Right lung (tissue), 2 donors: ENCODE measurements at regions not wholly inside any gene's neighbourhood (a gene's known extent, or its start where the extent isn't known, plus 50 kb on each side); places are given as distances from the start of the nearest gene placed in this dataset.
A peak's percentile ranks its signal among the peaks of the same experiment; 100 is the strongest.

Experiments
- DNase-seq, 2 donors: peaks; one replicate each; pipeline ENCODE4 v3.0.0-alpha.2; 2013

DNA sequence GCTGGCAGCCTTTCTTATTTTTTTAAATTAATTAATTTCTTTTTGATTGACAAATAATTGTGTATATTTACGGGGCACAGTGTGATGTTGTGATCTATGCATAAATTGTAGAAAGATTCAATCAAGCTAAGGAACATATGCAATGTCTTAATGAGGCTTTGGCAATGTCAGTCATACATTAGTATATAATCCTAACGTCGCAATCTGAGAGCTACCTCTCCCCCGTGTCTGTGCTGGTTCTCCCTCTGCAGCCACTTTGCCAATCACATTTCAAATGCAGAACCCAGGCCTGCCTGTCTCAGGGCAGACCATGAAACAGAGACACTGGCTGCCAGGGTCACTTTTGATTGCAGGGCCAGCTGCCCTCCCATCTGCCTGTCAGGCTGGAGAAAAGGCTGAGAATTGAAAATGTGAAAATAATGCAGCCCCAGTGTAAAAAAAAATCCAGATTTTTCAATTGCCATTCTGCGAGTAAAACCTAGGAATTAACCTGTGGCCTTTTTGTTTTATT, 56.3 kb downstream of the SLC24A2 start:
- DNase-seq: no peak

DNA sequence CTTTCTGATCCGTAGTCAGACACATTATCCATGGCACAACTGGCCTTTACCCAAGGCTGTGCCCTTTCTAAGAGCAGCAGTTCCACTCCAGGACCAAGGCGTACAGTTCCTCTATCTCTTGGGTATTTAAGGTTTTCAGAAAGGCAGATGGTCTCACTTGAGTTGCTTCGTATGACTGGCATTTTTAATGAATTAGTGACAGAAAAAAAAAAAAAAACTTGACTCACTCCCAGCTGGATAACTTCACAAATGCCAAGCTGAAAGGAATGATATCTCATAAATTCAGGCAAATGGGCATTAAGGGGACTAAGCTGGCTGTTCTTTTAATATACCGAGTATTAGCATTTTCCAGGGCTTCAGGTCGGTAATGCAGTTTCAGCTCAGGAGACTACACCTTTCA, 60.7 kb downstream of the SLC24A2 start:
- no peak for DNase-seq

DNA sequence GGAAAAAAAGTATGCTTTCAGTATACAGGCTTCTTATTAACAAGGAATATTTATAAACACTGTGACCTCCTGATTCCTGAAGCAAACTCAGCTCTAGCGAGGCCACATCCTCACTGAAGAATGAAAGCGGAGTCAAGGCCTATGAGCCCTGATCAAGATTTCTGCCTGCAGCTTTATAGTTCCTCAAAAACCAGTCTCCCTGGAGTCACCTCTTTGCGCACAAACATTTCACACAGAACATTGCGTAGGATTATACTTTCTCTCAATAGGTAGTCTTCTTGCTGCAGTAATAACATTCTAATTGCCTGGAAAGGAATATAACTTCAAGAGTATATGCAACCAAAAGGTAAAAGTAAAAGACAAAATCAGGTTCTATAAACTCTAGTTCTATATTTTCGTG, 62.9 kb downstream of the SLC24A2 start:
- DNase-seq: no peak

DNA sequence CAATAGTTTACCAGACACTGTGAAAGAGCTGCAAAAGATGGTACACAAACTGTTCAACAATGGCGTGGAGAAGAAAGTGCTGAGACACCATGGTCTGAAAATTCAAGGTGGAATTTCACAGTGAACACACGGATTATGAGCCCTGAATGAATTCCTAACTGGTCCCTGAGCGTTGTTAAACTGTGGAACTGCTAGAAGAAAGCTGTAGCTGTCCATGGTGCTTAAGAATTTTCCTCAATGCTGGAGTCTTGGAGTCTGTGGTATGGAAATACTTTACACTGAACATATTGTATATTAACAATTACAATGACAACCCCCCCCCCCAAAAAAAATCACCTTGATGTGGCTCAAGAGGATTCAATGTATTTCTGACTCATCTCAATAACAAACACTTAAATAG, 68.5 kb downstream of the SLC24A2 start:
- DNase-seq: peak; percentile 6 to 7

DNA sequence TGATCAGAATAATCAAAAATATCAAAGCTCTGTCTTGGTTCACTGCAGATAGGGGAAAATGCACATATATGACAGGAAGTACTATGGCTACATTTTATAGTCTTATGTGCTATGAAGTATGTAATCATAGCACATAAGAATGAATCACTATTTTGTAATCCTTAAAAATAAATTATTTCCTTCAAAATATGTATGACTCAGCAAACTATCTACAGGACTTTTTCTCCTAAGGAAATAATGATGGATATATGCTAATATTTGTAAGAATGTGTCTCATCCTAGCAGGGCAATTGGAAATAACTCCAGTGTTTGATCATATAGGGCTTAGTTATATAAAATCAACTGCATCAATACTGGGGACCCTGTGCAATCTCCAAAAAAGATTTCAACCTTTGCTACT, 85.1 kb downstream of the SLC24A2 start:
- no peak for DNase-seq

DNA sequence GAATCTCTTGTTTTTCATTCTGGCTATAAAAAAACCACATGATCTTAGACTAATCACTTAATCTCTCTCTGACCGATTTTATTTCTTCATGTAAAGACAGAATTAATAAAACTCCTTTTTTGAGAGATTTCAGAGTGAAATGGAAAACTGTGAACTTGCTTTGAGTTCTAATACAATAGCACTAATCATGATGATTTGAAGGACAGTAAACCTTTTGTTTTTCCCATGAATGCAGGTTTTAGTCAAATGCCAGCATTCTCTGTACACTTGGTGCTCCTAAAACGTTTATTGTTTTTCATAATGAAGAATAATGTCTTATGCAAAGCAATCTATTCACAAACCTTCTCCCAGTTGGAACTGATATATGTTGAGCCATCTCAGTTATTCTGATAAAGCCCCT, 86.8 kb downstream of the SLC24A2 start:
- no peak for DNase-seq

DNA sequence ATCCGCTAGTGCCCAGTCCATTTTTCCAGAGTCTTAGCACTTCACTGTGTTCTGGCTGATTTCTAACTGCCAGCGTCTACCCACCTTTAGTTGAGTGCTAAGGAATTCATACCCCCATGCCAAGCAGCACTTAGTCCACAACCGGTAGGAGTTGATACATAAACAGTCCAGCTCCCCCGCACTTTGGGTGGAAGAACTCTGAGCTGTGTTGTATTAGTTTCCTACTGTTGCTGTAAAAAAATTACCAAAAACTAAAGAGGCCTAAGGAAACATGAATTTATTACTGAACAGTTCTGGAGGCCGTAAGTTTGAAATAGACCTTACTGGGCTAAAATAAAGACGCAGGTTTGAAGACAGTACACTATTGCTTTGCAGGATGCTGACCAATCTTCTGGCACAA, 87.6 kb downstream of the SLC24A2 start:
- DNase-seq: no peak

DNA sequence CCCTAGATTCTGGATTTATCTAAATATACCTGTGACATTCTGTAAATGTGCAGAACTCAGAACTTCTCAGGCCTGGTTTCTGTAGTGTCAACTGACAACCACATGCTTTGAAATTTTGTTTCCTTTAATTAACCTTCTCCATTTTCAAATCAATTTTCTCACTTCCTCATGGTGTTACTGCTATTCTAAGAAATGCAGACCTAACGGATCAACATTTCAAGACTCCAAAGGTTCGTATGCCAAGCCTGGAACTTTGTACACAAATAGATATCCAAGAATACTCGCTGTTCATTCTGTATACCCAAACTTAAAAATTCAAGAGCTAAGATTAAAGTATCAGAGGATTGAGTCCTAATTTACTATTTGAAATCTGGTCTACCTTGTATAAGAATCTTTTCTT, 88.1 kb downstream of the SLC24A2 start:
- no peak for DNase-seq

DNA sequence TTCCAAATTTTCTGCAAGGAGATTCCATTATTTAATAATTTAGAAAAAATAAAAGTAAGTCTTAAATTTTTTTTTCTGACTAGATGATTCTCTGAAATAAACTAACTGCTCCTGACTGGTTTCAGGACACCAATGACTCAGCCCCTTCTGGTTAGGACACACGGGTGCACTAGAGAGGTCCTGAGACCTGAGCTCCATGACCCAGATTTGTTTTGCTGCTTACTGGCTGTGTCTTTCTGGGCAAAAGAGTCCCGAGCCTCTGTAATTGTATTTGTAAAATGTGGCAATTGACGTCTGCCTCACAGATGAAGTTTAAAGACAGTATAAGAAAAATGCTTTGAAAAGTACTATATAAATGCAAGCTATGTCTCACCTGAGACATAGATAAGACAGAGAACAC, 89.1 kb downstream of the SLC24A2 start:
- no peak for DNase-seq

DNA sequence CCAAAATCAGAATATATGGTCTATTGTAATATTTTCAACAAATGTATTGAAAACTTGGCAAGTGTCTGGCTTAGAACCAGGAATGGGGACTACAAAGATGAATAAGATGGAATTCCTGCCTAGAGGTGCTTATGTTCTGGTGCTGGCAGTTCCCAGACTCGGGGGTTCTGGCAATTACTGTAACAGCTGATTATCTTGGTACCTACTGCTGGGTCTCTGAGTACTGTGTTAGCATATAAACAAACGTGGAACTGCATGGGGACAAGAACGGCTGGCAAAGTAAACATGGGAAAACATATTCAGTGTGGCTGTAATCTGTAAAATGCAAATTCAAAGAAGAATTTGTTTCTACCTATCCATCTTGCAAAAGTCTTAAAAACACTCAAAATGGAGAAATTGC, 89.9 kb downstream of the SLC24A2 start:
- no peak for DNase-seq

DNA sequence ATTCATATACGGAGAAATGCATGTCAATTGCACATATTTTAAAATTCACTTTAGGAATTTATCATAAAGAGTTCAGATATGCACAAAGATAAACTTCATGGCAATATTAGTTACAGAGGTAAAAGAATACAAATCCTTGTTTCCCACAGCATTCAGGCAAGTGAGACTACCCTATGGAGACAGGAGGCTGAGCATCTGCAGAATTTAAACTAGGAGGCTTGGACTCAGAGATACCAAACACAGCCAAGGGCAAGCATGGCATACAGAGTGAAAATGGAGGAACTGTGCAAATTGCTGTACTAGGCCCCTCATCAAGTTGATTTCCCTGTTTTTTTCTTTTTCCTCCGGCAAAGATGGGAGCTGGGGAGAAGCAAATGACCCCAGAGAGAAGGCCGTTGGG, 94.2 kb downstream of the SLC24A2 start:
- no peak for DNase-seq

DNA sequence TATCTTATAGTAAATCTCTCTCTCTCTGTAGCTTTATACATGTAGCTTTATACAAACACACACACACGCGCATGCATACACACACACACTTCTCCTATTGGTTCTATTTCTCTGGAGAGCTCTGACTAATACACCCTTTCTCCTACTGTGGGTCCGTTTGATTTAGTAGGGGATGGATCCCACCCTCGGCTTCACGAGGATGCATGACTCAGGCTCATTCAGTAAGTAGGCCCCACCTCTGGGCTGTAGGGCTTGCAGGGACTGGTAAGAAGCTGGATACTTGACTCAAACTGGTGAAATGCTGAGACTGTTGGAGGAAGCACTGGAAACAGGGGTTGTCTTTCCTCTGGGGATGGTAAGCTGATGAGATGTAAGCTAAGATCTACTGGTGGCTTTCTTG, 98.7 kb downstream of the SLC24A2 start:
- no peak for DNase-seq

DNA sequence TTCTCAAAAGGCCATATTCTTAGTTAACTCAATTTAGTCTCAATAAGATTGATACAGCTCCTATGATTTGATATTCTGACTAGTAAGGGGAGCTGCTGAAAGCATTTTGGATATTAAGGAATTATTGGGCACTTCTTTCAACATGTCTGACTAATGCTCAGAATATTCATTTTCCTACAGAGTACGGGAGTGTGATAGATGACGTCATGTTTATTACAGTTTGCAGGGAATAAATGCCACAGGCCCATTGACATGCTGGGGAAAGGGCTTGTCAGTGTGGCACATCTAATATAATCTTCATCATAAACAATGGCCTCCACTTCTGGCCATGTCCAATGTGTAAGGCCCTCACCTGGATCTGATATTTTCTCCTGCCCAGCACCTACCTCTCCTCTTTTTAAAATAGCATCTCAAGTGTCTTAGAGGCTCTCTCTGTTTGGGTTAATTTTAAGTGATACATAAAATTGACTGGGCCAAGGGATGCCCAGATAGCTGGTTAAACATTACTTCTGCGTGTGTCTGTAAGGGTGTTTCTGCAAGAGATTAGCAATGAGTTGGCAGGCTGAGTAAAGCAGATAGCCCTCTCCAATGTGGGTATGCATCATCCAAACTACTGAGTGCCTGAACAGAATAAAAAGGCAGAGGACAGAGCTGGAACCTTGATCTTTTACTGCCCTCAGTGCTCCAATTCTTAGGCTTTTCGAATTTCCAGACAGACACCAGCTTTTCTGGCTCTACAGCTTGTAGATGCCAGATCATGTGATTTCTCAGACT, 99.3 kb downstream of the SLC24A2 start:
- DNase-seq: no peak

DNA sequence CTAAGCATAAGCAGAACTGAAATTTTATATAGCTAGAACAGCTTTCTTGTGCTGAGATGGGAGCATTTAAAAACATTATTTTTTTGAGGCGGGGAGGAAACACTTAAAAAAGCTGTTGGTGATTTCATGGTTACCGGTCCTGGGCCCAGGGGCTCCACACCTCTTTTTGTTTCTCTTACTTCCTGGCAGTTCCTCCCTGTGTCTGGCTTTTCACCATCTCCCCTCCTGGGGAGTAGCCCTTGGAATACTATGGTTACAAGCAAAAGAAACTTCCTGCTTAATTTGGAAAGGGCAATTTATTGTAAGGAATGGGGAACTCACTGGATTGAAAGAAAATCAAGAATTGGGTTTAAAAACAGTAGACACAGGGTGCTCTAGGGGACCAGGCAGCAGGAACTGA, 105.1 kb downstream of the SLC24A2 start:
- no peak for DNase-seq

DNA sequence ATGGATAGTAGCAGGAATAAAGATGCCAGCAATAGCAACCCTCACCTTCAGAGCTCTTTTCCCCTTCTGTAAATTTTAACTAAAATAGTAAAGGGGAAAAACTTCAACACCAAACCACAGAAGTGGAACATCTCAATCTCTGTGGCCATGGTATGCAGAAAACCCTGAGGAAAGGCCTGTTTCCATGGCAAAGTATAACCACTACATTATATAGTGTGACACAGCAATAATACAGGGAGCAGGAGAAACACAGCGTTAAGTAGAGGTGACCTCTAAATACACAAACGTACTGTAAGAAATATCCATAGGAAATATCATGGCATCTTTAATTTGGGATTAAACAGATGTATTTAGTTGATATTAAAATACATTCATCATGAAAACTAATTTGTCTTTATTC, 106.4 kb downstream of the SLC24A2 start:
- no peak for DNase-seq

DNA sequence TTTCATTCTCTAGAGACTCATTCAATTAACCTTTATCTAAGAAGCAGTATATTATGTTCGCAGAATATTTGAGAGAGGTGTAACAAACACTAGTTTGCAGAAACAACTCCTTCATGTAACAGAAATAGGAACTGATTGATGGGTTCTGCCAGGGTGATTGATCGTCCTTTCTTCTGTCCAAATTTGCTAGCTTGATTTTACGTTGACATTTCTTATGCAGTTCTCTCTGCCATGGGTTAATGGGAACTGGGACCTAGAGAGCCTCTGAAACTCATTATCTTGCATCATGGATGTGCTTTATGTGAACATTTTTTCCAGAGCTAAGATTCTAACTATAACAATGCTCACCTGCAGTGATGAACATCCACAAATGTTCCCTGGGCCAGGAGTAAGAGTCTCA, 107.0 kb downstream of the SLC24A2 start:
- DNase-seq: no peak

DNA sequence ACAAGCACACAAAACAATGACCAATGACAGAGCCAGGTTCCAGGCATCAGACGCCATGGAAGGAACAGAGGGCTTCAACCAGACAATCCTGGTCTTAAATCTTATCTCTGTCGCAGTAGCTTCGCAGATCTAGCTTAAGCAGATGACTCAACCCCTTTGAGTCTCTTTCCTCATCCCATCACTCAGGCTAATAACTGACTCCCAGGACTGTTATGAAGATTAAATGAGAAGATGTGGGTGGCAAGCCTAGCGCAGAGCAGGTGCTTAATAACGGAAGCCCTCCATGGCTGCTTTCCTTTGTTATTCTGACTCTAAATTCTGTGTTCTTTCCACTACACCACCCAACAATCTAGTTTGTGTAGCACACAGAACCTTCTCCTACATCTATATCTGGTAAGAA, 110.9 kb downstream of the SLC24A2 start:
- no peak for DNase-seq

DNA sequence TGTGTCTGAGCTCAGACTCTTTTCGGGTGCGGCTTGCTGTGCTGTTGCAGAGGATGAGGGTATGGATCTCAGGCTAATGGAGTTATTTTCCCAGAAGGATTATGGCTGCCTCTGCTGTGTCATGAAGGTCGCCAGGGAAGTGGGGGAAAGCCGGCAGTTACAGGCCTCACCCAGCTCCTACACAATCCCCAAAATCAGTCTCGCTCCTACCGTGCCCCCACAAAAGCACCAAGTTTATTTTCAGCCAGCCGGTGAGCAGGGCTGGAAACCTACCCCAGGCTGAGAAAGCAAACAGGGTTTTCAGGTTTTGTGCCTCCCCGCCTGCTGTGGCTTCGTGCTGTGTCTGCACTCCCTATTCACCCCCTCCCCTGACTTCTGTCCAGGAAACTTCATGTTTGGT, 113.3 kb downstream of the SLC24A2 start:
- DNase-seq: no peak

DNA sequence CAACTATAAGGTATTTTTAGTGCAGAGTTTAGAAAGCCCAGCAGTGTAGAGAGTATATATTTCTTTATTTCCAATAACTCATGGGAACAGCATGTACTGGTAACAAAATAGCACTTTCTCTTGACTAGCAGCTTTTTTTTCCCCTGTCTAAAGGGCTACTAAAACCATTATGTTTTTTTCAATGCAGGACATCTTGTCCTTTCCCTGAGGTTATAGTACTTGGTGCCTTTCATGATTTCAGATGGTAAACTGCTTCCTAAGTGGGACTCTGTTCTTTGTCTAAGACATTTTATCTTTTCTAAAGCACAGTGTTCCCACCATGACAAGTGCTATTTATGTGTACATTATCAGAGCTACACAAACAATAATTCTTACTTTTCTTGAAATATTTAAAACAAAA, 122.3 kb downstream of the SLC24A2 start:
- no peak for DNase-seq

DNA sequence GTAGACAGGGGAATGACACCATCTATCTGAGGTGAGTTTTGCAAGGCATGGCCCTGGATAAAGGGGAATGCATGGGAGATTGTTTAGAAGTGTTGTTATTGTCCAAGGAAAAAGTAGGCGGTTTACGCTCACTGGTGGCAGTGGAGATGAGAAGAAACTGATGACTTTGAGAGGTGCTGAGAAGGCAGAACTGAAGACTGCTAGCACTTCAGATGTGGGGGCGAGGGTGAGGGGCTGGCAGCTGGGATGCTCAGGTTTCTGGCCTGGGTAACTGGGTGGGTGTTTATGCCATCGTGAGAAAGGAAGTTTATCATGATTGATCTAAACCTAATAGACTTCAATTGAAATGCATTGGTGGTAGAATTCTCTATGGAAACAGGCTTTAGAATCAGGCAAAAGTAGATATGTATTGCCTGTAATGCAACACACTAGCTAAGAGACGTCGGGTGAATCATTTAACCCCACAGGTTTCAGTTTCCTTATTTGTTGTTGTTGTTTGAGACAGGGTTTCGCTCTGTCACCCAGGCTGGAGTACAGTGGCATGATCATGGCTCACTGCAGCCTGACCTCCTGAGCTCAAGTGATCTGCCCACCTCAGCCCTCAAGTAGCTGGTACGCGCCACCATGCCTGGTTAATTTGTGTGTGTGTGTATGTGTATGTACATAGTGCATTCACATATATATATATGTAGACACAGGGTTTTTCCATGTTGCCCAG, 123.5 kb downstream of the SLC24A2 start:
- no peak for DNase-seq

DNA sequence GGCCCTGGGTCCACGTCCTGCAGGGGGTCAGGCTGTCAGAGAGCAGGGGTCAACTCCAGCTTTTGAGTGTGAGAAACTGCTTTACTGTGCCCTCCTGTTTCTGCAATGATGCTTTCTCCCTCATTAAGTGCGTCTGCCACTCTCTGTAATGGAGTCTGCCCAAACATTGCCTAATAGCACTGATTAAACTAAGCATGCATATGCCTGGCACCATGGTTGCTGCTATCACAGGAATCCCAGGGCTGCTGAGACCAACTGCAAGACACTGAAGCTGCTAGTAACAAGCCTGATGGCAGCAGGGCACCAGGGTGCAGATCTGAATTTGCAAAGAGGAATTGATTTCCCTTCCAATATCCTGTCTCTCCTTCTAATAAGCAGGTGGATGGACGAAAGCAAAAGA, 125.3 kb downstream of the SLC24A2 start:
- no peak for DNase-seq

DNA sequence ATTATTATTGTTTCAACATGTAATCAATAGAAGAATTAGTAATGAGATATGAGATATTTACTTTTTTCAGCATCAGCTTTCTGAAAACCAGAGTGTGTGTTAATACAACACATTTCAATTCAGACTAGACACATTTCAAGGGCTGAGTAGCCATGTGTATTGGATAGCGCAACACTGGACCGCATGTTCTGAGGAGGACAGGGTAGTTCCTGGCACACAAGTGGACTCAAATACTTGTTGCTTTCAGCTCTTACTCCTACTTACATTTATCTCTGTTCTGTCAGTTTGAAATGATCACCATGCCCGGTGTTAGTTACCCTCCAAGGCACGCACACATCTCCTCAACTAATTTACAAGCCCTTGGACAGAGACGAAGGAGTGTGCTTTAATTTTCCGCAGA, 126.6 kb downstream of the SLC24A2 start:
- DNase-seq: no peak

DNA sequence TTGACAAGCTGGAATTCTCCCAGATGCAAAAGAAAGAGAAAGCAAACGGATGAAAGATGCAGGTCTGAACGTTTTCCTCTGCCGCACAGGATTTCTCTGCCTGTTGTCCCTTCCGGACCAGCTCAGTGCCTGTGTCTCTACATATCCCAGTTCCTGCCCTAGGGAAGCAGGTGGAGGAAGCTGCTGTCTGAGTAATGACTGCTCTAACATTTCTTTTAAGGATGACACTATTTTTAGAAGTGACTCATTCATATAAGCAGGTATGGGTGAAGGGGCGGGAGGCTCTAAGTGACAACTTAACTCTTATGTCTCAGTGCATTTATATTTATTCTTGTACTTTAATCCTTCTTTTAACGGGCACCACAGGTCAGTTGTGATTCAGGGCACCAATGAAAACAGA, 128.8 kb downstream of the SLC24A2 start:
- no peak for DNase-seq

DNA sequence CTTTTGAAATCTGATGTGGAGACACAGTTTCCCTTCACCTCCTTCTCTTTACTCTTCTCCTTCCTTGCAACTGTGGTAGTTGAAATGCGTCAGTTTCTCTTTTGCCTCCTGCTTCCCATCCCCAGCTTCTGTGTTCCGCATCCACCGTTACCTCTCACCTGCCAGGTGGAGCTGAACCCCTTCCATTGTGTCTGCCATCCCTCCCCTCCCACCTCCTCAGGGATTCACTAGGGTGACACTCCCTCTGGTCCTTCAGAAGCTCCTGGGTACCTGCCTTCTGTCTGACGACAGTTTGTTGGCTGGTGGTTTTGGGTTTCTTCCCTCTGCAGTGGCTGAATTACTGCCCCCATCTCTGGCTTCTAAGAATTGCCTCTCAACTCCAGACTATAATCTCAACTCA, 132.1 kb downstream of the SLC24A2 start:
- DNase-seq: no peak
